ENCODE measurements at regions not wholly inside any gene's neighbourhood (a gene's known extent, or its start where the extent isn't known, plus 50 kb on each side); places are given as distances from the start of the nearest gene placed in this dataset.
"Not testable (repeated sequence)": the region's sequence is repeated elsewhere in the genome, so short reads cannot be mapped to it uniquely, and the experiment has no call there.

DNA sequence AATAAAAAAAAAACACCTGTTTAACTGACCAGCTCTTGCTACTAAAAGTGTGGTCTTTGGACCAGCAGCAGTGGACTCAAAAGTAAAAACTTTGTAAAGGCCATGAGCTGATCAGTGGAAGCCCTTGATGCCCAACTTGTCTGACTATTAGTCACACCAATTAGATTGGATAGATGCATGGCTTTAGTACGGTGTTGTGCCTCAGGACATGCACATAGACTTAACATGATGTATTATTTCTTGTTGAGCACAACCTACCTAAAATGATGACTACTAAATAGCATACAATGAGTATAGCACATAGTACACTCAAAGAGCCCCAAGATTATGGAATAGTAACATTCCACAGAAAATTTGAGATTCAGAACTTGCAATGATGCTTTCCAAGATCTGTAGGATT is 95.1 kb upstream of the FIBIN start:
- no peak for DNase-seq (ENCODE audit: low spot score)

DNA sequence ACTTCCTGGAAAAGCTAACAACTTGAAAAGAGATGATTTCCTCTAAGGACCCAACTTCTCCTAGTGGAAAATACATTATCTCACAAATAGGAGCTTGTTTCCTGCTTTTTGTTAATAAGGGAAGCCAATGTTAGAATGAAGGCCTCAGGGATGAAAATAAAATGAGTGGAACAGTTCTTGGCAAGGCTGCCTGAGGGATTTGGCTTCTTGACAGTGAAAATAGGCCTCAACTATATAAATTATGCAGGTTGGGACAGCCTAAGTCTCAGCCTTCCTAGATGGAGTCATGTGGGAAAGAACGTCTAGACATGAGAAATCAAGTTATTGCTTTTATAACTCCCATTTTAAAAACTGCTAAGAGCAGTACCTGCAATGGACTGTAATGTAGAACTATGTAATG is 92.8 kb upstream of the FIBIN start:
- no peak for DNase-seq (ENCODE audit: low spot score)

DNA sequence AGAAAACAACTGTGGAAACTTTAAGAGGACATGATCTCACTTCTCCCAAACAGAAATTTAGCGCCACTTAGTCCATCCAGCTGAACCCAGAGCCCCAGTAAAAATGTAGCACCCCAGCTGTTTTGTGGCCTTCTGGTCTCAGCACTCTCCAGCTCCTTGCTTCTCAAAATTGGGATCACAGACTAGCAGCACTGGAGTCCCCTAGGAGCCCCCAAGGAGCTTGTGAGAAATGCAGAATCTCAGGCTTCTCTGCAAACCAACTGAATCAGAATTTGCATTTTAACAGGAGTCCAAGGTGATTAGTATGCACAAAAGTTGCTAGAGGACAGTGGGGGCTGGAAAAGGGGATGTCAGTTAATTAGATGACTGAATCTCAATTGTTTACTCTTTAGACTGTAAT is 89.8 kb upstream of the FIBIN start:
- DNase-seq (ENCODE audit: low spot score) = no peak

DNA sequence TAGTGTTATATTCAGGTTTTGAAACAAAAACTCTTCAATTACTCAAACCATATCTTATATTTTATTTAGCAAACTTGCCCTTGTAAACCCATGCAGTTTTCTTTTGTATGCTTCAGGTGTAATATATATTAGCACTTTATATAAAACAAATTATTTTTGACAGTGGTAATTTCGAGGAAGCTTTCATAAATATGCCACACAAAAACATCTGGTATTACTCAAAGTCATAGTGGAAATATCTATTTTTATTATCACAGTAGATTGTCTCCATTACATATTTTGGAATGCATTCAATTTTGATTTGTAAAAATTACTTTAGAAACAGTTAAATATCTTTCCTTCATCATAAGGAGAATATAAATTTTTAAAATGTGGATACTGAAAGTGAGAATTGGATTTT is 89.1 kb upstream of the FIBIN start:
- DNase-seq (ENCODE audit: low spot score) = no peak

DNA sequence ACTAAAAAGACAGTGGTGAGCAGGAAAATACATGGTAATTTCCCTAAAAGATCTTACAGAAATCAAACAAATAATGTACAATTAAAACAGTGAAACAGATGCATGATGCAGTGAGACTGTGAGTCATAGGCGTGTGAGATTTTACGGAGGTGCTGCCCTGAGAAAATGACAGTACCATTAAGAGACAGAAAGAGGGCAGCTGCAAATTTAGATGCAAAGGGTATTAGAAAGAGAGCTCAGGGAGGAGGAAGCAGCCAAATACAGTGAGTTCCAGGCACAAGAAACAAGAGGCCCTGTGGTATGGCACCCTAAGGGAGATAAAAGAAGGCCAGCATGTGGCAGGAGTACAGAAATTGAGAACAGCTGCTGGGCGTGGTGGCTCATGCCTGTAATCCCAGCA is 88.5 kb upstream of the FIBIN start:
- DNase-seq (ENCODE audit: low spot score) = no peak

DNA sequence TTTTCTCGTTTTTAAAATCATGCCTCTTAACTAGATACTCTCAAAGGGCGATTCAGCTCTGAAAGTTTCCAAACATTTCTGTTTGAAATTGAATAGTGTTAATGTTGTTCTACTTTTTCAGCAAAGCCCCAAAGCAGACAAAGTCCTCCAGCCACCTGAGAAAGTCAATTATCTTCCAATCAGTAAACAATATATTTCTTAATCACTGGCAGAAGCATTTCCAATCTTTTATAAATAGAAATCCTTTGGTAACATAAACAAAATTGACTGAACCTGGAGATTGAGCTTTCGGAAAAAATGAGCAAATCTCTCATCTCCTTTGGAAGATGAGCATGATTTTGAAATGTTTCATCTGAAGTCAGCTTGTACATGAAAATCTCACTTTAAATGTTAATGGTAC is 84.4 kb upstream of the FIBIN start:
- DNase-seq (ENCODE audit: low spot score) = no peak

DNA sequence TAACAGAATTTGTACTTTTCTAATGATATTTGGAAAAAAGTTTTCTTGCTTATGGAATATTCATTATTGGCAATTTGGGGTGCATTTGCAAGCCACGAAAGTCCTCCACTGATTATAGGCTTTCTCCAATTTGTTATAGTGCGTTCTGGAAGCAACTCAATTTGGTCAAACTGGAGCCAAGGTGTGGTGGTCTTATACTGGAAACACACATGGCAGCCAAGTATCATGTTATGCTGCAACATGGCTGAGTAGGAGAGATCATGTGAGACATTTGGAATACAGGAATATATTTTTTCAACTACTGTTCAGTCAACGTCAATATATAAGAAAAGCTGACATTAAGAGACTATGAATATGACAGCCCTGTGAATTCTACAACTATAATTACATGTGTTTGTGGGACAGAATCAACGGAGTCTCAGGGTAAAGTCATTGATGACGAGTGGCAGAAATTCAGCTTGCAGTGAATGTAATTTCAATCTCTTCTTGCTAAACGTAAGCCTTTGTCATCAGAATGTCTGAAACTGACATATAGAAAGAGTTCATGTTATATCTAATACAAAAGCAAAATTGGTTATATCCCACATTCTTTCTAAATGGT is 83.8 kb upstream of the FIBIN start:
- DNase-seq (ENCODE audit: low spot score) = no peak

DNA sequence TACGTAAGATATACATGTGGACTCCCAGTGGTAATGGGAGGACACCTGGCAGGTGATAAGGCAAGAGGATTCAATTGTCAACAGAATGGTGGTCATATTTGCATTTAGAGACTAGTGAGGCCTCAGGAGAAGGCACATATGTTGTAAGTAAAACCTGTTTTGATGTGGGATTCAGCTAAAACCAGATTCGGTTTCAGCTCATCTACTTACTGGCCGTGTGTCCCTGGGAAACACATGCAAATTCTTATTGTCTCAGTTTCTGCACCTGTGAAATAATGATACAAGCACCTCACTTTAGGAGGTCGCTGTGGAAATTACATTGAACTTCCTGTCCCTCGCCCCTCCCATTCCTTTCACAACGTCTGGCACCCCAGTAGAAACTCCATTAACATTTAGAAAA is 78.9 kb upstream of the FIBIN start:
- no peak for DNase-seq (ENCODE audit: low spot score)

DNA sequence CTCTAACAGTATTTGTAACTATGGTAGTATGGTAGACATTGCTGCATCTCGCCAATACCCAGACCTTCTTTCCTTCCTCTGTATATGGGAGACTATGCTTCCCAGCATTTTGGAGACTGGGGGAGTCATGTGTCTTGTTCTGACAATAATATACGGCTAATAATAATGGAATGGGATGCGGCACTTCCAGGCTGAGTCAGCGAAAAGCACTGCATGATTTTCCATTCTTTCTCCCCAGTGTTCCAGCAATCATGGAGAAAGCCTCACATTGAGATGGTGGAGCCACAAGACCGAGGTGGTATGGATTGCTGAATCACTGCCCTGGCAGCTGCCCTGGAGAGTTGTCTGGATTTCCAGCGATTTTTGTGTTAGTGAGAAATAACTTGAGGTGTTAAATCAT is 77.1 kb upstream of the FIBIN start:
- DNase-seq (ENCODE audit: low spot score) = no peak

DNA sequence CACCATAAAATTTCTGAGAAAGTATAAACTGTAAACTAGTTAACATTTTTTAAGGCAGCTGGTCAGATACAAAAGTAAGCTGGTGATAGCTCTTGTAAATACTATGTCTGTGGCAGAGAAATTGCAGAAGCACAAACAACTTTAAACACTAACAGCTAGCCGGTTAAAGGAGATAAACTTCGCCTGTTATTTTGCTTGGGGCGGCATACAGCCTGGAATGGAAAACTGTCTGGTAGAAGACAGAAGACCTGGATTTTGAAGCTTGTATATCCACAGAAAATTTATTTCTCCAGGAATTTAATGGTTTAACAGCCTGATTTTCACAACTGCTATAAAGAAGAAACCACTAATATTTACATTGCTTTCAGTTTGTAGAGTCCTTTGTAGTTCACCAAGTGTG is 65.3 kb upstream of the FIBIN start:
- no peak for DNase-seq (ENCODE audit: low spot score)

DNA sequence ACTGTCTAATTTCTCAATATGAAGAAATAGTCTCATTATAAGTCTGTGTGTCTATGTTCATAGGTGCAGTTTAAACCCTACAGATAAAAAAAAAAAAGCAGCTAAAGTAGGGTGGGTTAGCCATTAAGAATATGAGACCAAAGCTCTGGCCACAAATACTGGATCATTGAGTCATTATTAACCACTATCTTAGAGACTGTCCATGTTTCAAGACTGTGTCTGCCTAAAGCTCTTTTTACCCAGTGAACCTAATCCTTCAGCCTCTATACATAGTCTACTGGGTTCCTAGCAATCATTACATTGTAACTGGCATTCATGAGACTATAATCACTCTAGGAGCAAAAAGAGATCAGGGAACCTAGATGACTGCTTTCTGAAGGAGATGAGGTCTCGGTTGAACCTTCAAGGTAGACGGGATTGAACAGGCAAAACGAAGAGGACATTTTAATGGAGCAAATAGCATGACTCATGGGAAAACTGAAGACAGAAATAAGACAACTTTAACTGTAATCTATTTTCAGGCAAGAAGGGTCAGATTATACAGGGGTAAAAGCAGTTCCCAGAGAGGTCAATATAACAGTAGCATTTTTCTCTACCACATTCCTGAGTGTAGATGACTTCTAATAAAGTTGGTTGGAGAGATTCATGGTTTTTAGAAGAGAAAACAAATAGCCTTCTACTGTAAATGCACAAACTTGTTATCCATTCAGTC is 64.0 kb upstream of the FIBIN start:
- no peak for DNase-seq (ENCODE audit: low spot score)

DNA sequence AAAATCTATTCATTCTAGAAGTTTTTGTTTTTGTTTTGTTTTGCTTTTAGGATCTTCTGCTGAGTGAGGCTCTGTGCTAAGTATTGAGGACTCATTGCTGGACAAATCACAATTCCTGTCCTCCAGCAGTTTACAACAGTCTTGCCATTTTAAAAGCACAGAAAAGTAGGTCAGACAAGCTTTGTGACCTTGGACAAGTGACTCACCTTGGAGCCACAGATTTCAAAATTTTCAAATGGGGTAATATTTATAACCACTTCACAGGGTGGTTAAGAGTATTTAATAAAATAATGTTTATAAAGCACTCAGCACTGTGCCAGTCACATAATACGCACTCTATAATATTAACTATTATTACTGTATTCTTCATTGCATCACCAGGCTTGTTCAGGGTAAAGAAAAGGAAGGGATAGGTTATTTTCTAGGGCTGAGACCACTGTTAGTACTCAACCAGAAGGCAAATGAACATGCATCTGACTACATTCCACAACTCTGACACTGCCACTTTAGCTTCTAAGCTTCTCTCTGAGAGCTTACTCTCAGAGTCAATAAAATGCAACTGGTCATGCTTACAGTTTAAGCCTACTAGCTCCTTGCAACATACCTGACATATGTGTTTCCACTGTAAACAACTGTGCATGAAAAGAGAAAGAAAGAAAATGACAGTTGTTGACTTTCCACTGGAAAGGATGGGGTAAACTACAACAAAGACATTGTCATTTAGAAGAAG is 63.2 kb upstream of the FIBIN start:
- no peak for DNase-seq (ENCODE audit: low spot score)

DNA sequence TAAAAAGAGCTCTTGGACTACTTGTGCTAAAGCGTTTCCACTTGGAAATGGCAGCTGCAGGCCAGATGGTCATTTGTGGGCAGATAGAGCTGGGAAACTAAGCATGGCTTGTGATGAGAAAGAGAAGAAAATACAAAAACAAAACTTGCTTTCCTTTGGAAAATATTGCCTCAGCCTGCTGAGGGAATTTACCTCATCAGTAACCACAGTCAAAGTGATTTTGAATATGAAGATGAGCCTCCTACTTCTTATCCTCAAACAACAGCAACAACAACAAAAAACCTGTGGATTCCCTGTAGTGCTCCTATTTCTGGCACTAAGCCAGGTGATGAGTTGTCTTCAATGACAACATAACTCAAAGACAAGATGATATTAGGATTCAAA is 62.7 kb upstream of the FIBIN start:
- DNase-seq (ENCODE audit: low spot score) = no peak

DNA sequence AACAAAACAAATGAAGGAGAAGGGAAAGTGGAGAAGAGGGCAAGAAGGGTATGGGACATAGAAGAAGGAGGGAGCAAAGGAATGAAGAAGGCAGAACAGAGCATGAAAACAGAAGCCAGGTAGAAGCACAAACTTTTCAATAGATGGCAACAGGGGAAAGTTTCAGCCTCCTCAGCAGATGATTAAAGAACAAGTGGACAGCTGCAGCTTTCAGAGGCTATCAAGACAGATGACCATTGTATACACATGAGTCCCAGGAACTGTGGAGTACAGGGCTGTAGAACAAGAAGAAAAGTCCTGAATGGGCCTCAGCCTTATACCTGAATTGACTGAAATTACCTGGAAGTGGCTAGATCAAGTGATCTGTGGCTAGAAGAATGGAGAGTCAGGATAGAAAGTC is 62.0 kb upstream of the FIBIN start:
- DNase-seq (ENCODE audit: low spot score) = no peak

DNA sequence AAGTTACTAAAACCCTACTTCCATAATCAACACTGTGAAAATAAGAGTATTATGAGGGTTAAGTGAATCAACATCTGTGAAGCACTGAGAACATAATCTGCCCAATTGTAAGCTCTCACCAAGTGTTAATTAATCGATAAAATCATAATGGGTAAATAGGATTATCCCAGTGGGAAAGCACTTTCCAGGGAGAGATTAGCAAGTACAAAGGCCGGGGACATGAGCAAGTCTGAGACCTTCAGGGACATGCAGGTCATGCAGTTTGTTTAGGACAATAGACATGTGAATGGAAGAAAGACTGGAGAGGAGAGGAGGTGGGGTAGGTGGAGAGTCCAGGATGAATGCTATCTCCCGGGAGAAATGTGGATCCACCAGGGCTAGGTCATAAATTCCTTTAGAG is 57.8 kb upstream of the FIBIN start:
- DNase-seq (ENCODE audit: low spot score) = peak; percentile 62

DNA sequence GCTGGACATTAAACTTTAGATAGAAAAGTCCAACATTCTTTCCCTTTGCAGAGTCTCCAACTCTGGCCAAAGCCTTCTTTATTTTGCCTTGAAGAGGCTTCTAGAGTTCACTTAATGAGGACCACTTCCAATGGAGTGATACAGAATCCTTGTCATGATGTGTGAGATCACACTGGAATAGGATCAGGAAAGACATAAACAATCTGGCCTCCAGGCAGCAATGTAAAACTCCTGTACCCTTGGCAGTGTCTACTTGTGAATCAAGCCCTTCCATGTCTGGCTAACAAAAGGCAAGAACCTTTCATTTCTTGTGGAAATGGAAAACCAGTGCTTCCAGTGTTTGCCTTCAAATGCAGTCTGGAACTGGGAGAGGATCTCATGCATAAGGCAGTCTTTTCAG is 56.5 kb upstream of the FIBIN start:
- DNase-seq (ENCODE audit: low spot score) = no peak

DNA sequence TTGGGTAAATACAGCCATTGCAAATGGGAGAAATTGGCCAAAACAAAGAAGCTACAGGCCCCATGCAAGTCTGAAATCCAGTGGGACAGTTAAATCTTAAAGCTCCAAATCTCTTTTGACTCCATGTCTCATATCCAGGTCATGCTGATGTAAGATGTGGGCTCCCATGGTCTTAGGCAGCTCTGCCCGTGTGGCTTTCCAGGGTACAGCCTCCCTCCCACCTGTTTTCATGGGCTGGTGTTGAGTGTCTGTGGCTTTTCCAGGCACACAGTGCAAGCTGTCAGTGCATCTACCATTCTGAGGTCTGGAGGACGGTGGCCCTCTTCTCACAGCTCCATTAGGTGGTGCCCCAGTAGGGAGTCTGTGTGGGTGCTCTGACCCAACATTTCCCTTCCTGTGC is 53.4 kb upstream of the FIBIN start:
- not testable (repeated sequence) for DNase-seq (ENCODE audit: low spot score)

DNA sequence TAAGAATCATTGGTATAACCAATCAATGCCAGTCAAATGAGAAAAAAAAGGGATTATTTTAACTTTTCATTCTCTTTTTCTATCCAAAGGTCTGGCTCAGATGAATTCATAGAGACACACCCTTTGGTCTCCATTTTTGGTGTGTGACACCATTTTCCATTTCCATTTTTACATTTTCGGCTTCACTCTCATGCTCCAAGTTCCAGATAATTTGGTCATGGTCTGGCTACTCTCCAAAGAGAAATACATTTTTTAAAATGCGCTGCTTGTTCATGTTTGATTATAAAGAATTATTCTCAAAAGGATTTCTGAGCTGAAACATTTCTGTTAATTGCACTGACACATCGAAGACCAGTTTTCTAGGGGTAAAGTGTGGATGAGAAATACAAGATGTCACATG is 51.6 kb upstream of the FIBIN start:
- DNase-seq (ENCODE audit: low spot score) = no peak

DNA sequence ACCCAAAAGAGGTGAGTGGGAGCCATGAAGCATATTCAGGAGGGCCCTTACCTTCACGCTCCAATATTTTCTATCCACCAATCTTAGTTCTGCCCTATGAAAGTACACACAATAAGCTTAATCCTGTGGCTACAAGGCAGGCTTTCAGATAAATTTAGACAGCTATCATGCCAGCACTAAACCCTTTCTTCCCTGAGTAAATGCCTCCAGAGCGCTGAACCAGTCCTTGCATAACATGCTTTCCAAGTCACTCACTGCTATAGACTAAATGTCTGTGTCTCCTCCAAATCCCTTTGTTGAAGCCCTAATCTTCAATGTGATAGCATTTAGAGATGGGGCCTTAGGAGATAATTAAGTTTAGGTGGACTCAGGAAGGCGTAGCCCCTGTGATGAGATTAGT is 50.3 kb upstream of the FIBIN start:
- no peak for DNase-seq (ENCODE audit: low spot score)
